Mammary epithelial cell (primary cell): ENCODE measurements at regions not wholly inside any gene's neighbourhood (a gene's known extent, or its start where the extent isn't known, plus 50 kb on each side); places are given as distances from the start of the nearest gene placed in this dataset.

Source experiments
- CTCF ChIP-seq, 2 donors: IDR thresholded peaks in 1 of 2; conservative IDR thresholded peaks in 1 of 2; 2 replicates each; pipeline ENCODE4 v1.5.1; 2011 to 2012; ENCODE audit warnings: inconsistent platforms in 2 of 2, low read length in 2 of 2, mild to moderate bottlenecking in 2 of 2, control low read depth in 1 of 2, low read depth in 1 of 2; ENCODE audit not compliant: insufficient read depth in 1 of 2; ENCODE audit errors: extremely low read depth in 1 of 2
- EZH2 ChIP-seq: IDR thresholded peaks from 2 replicates; pipeline ENCODE4 v1.6.1; 2012; ENCODE audit warnings: low read length, inconsistent platforms, borderline replicate concordance

GRCh38 chr11:24171869-24172268 lies 325.0 kb upstream of the LUZP2 start:
- TF ChIP-seq CTCF (conservative IDR thresholded peaks at IDR 0.05 in 1 of 2, IDR thresholded peaks at IDR 0.05 in 1 of 2; ENCODE audit: extremely low read depth in 1 of 2, insufficient read depth in 1 of 2, low read depth in 1 of 2, low read length in 2 of 2) (no peak), EZH2 (no peak)
